HG03064 (cell line): ENCODE measurements at regions not wholly inside any gene's neighbourhood (a gene's known extent, or its start where the extent isn't known, plus 50 kb on each side); places are given as distances from the start of the nearest gene placed in this dataset.

Experiments
- ATAC-seq: cut with Tn5 transposase; IDR thresholded peaks from one replicate; pipeline ENCODE4 v1.9.1; 2021; ENCODE audit warnings: low read depth; ENCODE audit not compliant: unreplicated experiment

DNA sequence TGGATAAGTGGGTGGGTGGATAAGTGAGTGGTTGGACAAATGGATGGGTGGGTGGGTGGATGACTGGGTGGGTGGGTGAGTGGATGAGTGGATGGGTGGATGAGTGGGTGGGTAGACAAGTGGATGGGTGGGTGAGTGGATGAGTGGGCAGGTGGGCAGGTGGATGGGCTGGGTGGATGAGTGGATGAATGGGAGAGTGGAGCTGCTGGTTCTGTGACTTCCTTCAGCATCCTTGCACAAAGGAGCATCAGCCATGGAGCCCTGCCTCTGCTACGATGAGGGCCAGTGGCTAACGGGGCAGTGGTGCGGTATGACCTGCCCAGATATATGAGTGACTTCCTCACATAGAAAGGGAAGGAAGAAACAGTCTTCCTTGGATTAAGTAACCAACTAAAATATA is 398.7 kb upstream of the IRX4 start:
- ATAC-seq = no peak

- ATAC-seq = no peak
These were observed 397.6 kb upstream of the IRX4 start for GRCh38 chr5:2280318-2280717.

GRCh38 chr5:2278825-2279456 is 396.2 kb upstream of the IRX4 start:
- ATAC-seq = no peak

- no peak for ATAC-seq
These were observed 395.2 kb upstream of the IRX4 start for GRCh38 chr5:2277886-2278285.

GRCh38 chr5:2276101-2276500 is 393.4 kb upstream of the IRX4 start:
- no peak for ATAC-seq

GRCh38 chr5:2272755-2273154 is 390.0 kb upstream of the IRX4 start:
- no peak for ATAC-seq

DNA sequence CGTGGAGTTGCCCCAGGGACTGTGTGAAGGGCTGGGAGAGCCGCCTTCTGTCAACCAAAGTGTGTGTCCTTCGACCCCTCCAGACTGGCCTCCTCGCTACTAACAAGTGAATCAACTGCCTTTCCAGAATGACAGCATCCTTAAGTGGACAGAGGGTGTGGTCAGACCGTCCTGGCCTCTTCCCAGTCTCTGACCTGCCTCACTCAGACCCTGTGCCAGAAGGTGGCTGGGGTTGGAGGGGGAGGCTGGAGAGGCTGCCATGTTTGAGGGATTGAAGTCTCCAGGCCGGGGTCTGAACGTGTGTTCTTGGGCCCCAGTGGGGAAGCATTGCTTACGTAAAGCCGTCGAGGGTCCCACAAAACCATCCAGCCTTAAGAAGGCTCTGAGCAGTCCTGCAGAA is 389.3 kb upstream of the IRX4 start:
- ATAC-seq = no peak

- no peak for ATAC-seq
These were observed 388.6 kb upstream of the IRX4 start for GRCh38 chr5:2271316-2271715.

DNA sequence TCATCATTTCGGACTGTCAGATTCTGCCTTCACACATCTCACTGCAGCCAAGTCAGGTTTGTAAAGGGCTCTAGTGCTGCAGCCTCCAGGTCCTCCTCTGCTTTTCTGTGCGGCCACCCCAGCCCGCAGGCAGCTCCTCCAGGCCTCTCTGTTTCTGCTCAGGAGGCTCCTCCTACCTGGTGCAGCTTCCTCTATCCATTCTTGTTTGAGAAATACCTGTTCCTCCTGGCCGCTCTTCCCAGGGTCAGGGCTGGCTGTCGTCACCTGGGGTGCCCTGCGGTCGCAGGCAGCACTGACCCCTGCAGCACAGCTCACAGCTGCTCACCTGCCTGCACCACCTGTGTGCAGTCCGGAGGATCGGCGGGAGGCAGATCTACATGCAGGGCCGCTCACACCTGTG is 387.7 kb upstream of the IRX4 start:
- ATAC-seq = no peak

DNA sequence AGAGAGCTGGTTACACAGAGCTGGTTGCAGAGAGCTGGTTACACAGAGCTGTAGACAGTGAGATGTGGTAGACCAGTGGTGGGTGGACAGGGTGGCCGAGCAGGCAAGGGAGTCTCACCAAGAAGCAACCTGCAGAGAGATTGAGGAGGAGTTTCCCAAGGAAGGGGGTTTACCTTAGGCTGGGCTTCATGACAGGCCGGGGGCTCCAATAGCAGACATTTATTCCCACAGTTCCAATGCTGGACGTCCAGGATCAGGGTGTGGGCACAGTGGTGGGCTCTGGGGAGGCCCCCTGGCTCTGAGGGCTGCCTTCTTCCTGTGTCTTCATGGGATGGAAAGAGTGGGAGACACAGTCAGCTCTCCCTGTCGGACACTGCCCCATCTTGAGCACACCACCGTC is 386.9 kb upstream of the IRX4 start:
- ATAC-seq = no peak

DNA sequence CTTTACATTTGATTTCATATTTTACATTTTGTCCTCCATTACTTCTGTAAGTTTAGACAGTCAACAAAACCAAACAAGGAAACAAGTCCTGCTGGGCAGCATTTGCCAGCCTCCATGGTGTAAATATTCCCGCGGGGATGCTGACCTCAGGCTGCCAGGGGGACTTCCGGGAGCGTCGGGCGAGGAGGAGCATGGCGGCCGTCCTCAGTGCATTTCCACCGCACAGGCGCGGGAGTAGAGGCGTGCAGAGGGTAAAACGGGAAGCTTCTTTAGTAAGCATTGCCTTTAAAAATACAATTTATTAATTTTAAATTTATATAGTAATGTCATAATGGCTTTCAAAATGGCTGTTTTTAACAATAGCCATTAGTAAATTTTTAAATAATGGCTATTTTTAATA is 385.3 kb upstream of the IRX4 start:
- no peak for ATAC-seq

GRCh38 chr5:2266641-2267240 is 384.0 kb upstream of the IRX4 start:
- ATAC-seq = no peak

- no peak for ATAC-seq
These were observed 382.6 kb upstream of the IRX4 start for GRCh38 chr5:2265341-2265740.

DNA sequence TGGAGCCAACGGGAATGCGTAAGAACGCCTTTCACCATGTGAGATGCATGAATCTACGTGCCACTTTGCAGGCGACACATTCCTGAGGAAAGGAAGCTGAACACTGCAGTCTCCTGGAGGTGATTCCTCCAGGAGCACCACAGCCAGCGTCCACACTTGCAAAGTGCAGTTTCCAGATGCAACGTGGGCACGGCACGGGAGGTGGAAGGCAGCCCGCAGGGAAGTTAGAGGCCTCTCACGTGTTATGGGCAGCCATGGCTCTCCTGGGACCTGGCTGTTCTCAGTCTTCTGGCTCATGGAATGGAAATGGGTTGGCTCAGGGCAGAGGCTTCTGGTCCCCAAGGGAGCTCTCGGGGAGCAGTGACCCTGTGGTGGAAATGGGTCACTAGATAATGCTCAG is 381.0 kb upstream of the IRX4 start:
- ATAC-seq = no peak

DNA sequence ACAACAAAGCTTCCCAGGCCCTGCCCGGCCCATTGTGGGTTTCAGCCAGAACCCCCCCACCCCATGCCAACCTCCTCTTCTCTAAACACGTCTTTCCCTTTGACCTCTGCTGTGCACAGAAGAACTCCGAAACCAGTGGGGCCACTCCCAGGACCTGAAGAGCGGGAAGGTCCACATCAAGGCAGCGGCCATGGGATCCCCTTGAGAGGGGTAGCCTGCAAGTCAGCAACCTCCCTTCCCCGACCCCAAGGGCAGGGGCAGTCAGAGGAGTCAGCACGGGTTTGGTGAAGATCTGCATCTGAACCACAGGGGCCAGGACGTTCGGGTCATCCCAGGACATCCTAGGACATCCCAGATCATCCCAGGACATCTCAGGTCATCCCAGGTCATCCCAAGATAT is 379.9 kb upstream of the IRX4 start:
- ATAC-seq = no peak

DNA sequence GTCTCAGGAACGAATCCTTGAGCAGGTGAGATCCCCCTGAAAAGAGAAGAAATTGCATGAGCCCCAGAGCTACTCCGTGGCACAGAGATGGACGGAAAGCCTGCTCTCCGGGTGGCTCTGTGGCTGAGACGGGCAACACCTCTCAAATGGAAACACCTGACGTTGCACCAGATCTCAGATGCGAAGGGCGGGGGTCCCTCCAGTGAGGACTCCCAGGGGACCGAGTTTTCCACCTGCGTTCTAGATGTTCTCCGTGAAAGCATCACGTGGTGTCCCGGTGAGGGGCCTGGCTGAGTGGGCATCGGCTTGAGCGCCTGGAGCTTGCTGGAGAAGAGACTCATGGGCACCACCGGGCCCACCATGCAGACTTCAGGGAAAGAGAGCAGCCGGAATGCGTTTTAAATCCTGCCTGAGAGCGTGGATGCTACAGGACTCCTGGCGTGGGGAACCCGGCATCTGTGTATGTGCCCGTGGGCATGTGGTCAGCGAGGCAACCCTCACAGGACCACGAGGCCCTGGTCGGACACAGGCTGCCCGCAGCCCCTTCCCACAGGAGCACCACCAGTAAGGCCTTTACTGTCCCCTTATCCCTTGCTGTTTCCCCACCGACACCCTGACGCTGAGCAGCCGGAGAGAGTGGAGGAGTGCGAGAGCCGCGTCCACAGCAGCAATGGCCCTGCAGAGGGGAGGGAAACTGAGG is 378.4 kb upstream of the IRX4 start:
- ATAC-seq = no peak

DNA sequence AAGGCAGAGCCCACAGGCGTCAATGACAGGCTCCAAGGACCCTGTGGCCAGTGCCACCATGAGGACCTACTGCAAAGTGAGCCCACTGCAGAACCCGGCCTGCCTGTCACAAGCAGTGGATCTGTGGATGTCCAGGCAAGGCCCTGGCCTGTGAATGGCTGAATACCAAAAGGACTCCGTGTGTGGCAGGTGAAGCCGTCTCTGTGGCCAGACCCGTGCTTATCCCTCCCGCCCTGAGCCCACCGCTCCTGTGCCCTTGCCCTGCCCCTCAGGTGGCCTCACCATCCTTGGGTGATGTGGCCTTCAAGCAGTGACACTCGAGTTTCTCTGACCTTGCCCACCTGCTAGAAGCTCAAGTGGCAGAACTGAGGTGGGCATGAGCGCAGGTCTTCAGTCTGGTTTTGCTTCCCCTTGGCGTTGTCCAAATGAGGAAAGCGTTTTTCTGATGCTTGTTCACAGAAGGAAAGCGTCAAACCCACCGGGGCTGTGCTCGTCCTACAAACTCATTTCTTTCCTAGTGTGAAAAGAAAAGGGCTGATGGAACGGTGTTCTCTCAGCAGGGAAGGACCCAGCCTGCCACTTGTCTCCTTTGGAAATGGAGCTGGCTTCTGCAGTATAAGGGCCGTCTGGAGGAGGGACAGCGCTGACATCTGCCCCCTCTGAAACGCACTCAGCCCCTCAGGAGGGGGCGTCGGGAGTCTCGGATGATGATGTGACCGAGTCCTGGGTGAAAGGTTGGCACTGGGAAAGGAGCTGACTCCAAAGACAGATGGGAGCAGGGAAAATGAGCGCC is 377.7 kb upstream of the IRX4 start:
- ATAC-seq = no peak

- no peak for ATAC-seq
These were observed 376.9 kb upstream of the IRX4 start for GRCh38 chr5:2259494-2260107.

GRCh38 chr5:2258861-2259260 is 376.1 kb upstream of the IRX4 start:
- ATAC-seq = no peak

GRCh38 chr5:2257326-2258244 is 374.9 kb upstream of the IRX4 start:
- ATAC-seq = no peak
